Hepatic stellate cell (primary cell): ENCODE measurements at regions not wholly inside any gene's neighbourhood (a gene's known extent, or its start where the extent isn't known, plus 50 kb on each side); places are given as distances from the start of the nearest gene placed in this dataset.

ENCODE experiments used
- DNase-seq: peaks from one replicate; pipeline ENCODE4 v3.0.0; 2011; ENCODE audit warnings: low spot score

- no peak for DNase-seq
These were observed 377.9 kb upstream of the ITGA1 start for GRCh38 chr5:52409835-52410234.

- no peak for DNase-seq
These were observed 368.4 kb upstream of the ITGA1 start for GRCh38 chr5:52419357-52419756.

GRCh38 chr5:52427615-52428014 lies 360.1 kb upstream of the ITGA1 start:
- DNase-seq: no peak

GRCh38 chr5:52428977-52429489 lies 358.7 kb upstream of the ITGA1 start:
- no peak for DNase-seq

GRCh38 chr5:52441768-52442167 lies 345.9 kb upstream of the ITGA1 start:
- DNase-seq: no peak

- no peak for DNase-seq
These were observed 344.5 kb upstream of the ITGA1 start for GRCh38 chr5:52443187-52443586.

- DNase-seq: no peak
These were observed 339.6 kb upstream of the ITGA1 start for GRCh38 chr5:52448111-52448510.

- no peak for DNase-seq
These were observed 338.2 kb upstream of the ITGA1 start for GRCh38 chr5:52449516-52449915.

GRCh38 chr5:52452098-52452497 lies 335.6 kb upstream of the ITGA1 start:
- DNase-seq: no peak

- no peak for DNase-seq
These were observed 334.5 kb upstream of the ITGA1 start for GRCh38 chr5:52453176-52453575.

GRCh38 chr5:52455920-52456319 lies 331.8 kb upstream of the ITGA1 start:
- no peak for DNase-seq

GRCh38 chr5:52457810-52458209 lies 329.9 kb upstream of the ITGA1 start:
- DNase-seq: no peak

GRCh38 chr5:52466113-52466512 lies 321.6 kb upstream of the ITGA1 start:
- no peak for DNase-seq

- no peak for DNase-seq
These were observed 320.8 kb upstream of the ITGA1 start for GRCh38 chr5:52466749-52467520.

- no peak for DNase-seq
These were observed 318.7 kb upstream of the ITGA1 start for GRCh38 chr5:52468976-52469375.

- DNase-seq: no peak
These were observed 318.3 kb upstream of the ITGA1 start for GRCh38 chr5:52469420-52469819.

- DNase-seq: no peak
These were observed 317.9 kb upstream of the ITGA1 start for GRCh38 chr5:52469835-52470234.

GRCh38 chr5:52476346-52476745 lies 311.4 kb upstream of the ITGA1 start:
- DNase-seq: no peak

- no peak for DNase-seq
These were observed 306.5 kb upstream of the ITGA1 start for GRCh38 chr5:52481201-52481600.

GRCh38 chr5:52481851-52482250 lies 305.9 kb upstream of the ITGA1 start:
- no peak for DNase-seq

GRCh38 chr5:52491071-52491787 lies 296.5 kb upstream of the ITGA1 start:
- DNase-seq: no peak

GRCh38 chr5:52491818-52492217 lies 295.9 kb upstream of the ITGA1 start:
- no peak for DNase-seq

- DNase-seq: no peak
These were observed 290.5 kb upstream of the ITGA1 start for GRCh38 chr5:52497133-52497693.
